Uterus (tissue), 2 donors: ENCODE measurements at regions not wholly inside any gene's neighbourhood (a gene's known extent, or its start where the extent isn't known, plus 50 kb on each side); places are given as distances from the start of the nearest gene placed in this dataset.

Experiments used
- CTCF ChIP-seq, 4 experiments: fragments of 200-600 bp in 2 of 4; fragments of 450-650 bp in 2 of 4; sonication (generic) in 2 of 4; IDR thresholded peaks; one replicate each; pipeline ENCODE4 v1.5.1; 2016 to 2019; ENCODE audit warnings: antibody characterized with exemption in 4 of 4, mild to moderate bottlenecking in 2 of 4, moderate library complexity in 1 of 4
- POLR2A ChIP-seq, 2 donors: fragments of 450-650 bp; IDR thresholded peaks; one replicate each; pipeline ENCODE4 v1.6.1; 2016; ENCODE audit warnings: antibody characterized with exemption in 2 of 2, mild to moderate bottlenecking in 1 of 2, moderate library complexity in 1 of 2

GRCh38 chr5:174336479-174336878 lies 291.0 kb downstream of the NSG2 start:
- no peak for TF ChIP-seq CTCF (IDR thresholded peaks at IDR 0.05)
- TF ChIP-seq POLR2A (IDR thresholded peaks at IDR 0.05) = no peak
